ENCODE measurements at regions not wholly inside any gene's neighbourhood (a gene's known extent, or its start where the extent isn't known, plus 50 kb on each side); places are given as distances from the start of the nearest gene placed in this dataset.

- WGBS, 2 donors: 83 to 87% methylated on average over 4 of the region's 4 CpGs
Measured at GRCh38 chr7:9453521-9453920, 1020.1 kb downstream of the NXPH1 start.

GRCh38 chr7:9488555-9488954 is 1055.1 kb downstream of the NXPH1 start:
- Histone ChIP-seq H3K9ac (ENCODE audit: insufficient read depth in 1 of 2, low read length in 2 of 2) (no peak overlapping the region), H3K27me3 (ENCODE audit: control insufficient read depth in 3 of 3, insufficient read depth in 3 of 3, low read length in 2 of 3) (no peaks in the 10 kb centered on the region)
- DNase-seq: no peak

More at GRCh38 chr7:9453521-9453920, 1020.1 kb downstream of the NXPH1 start:
- Histone ChIP-seq H3K9me3 (ENCODE audit: control insufficient read depth in 4 of 4, insufficient read depth in 3 of 4, low read length in 3 of 4) (no peaks in the 10 kb centered on the region), H3K27me3 (ENCODE audit: control insufficient read depth in 3 of 3, insufficient read depth in 3 of 3, low read length in 2 of 3) (no peaks in the 10 kb centered on the region), H3K9ac (ENCODE audit: insufficient read depth in 1 of 2, low read length in 2 of 2) (no peak overlapping the region), H3K36me3 (ENCODE audit: control insufficient read depth in 4 of 4, insufficient read depth in 4 of 4, low read length in 4 of 4) (no peaks in the 10 kb centered on the region), H3K27ac (ENCODE audit: low read depth in 1 of 2, low read length in 1 of 2) (no peak overlapping the region), H3K4me3 (no peak overlapping the region), H3K4me1 (ENCODE audit: control insufficient read depth in 5 of 5, insufficient read depth in 5 of 5, low read length in 5 of 5) (no peaks in the 10 kb centered on the region)
- DNase-seq (no peak), ATAC-seq (ENCODE audit: insufficient read depth, low FRiP score) (no peak)
- TF ChIP-seq CTCF (IDR thresholded peaks at IDR 0.05; ENCODE audit: control extremely low read depth, extremely low read depth): no peak

DNA sequence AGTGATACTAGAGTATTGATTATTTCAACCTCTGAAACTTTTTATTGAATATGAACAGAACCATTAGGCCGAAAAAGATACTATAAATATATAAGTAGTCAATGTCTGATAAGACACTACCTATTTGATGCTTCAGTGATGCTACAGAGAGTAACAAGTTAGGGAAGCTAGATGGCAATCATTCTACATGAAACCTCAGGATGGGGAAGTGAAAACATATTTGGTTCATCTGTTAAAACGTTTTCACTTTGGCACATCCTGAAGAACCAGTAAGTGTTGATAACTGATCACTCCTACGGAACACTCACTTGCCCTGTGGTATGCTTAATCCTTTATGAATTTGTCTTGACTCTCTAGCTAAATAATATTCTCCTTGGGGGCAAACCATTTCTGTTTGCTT is 1064.9 kb downstream of the NXPH1 start:
- no peaks in the 10 kb centered on the region for H3K36me3 ChIP-seq (ENCODE audit: control insufficient read depth in 4 of 4, insufficient read depth in 4 of 4, low read length in 4 of 4)
- H3K4me1 ChIP-seq (ENCODE audit: control insufficient read depth in 5 of 5, insufficient read depth in 5 of 5, low read length in 5 of 5): no peaks in the 10 kb centered on the region
- H3K9ac ChIP-seq (ENCODE audit: insufficient read depth in 1 of 2, low read length in 2 of 2): no peak overlapping the region
- ATAC-seq (ENCODE audit: insufficient read depth, low FRiP score): no peak
- no peak for DNase-seq
- H3K27ac ChIP-seq (ENCODE audit: low read depth in 1 of 2, low read length in 1 of 2): no peak overlapping the region
- H3K9me3 ChIP-seq (ENCODE audit: control insufficient read depth in 4 of 4, insufficient read depth in 3 of 4, low read length in 3 of 4): peaks cover 0 to 2% (median 0%) of the 10 kb centered on the region in 4 donors
- 42 to 45% methylated on average over 3 of the region's 3 CpGs for WGBS, 2 donors
- H3K27me3 ChIP-seq (ENCODE audit: control insufficient read depth in 3 of 3, insufficient read depth in 3 of 3, low read length in 2 of 3): no peaks in the 10 kb centered on the region
- TF ChIP-seq CTCF (IDR thresholded peaks at IDR 0.05; ENCODE audit: control extremely low read depth, extremely low read depth): no peak
- H3K4me3 ChIP-seq: no peak overlapping the region

More at GRCh38 chr7:9488555-9488954, 1055.1 kb downstream of the NXPH1 start:
- no peak for ATAC-seq (ENCODE audit: insufficient read depth, low FRiP score)
- H3K27ac ChIP-seq (ENCODE audit: low read depth in 1 of 2, low read length in 1 of 2): no peak overlapping the region
- H3K4me3 ChIP-seq: no peak overlapping the region
- no peaks in the 10 kb centered on the region for H3K4me1 ChIP-seq (ENCODE audit: control insufficient read depth in 5 of 5, insufficient read depth in 5 of 5, low read length in 5 of 5)
- H3K9me3 ChIP-seq (ENCODE audit: control insufficient read depth in 4 of 4, insufficient read depth in 3 of 4, low read length in 3 of 4): no peaks in the 10 kb centered on the region
- no peaks in the 10 kb centered on the region for H3K36me3 ChIP-seq (ENCODE audit: control insufficient read depth in 4 of 4, insufficient read depth in 4 of 4, low read length in 4 of 4)
- TF ChIP-seq CTCF (IDR thresholded peaks at IDR 0.05; ENCODE audit: control extremely low read depth, extremely low read depth): no peak

DNA sequence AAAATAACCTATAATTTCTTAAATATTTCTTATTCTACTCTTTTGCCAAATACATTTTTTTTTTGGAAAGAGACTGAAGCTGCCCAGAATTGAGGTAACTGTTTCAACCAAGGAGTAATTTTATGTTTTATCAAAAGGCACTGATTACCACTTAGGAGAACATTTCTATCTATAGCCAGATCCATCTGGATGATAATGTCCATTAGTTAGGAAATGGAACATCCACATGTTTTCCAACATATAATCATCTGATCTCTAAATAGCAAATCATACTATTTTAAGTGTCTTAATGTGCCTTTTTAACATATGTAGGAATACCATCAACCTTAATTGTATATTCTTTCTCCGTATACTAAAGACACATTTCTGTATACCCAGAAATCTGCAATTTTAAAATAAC is 1068.9 kb downstream of the NXPH1 start:
- H3K4me1 ChIP-seq (ENCODE audit: control insufficient read depth in 5 of 5, insufficient read depth in 5 of 5, low read length in 5 of 5): peaks cover 0 to 6% (median 0%) of the 10 kb centered on the region in 5 donors
- WGBS, 2 donors: 85 to 92% methylated on average over 1 of the region's 1 CpG
- no peak overlapping the region for H3K9ac ChIP-seq (ENCODE audit: insufficient read depth in 1 of 2, low read length in 2 of 2)
- DNase-seq (no peak), ATAC-seq (ENCODE audit: insufficient read depth, low FRiP score) (no peak)
- H3K36me3 ChIP-seq (ENCODE audit: control insufficient read depth in 4 of 4, insufficient read depth in 4 of 4, low read length in 4 of 4): no peaks in the 10 kb centered on the region
- no peak overlapping the region for H3K27ac ChIP-seq (ENCODE audit: low read depth in 1 of 2, low read length in 1 of 2)
- no peak overlapping the region for H3K4me3 ChIP-seq
- H3K27me3 ChIP-seq (ENCODE audit: control insufficient read depth in 3 of 3, insufficient read depth in 3 of 3, low read length in 2 of 3): no peaks in the 10 kb centered on the region
- no peak for TF ChIP-seq CTCF (IDR thresholded peaks at IDR 0.05; ENCODE audit: control extremely low read depth, extremely low read depth)
- no peaks in the 10 kb centered on the region for H3K9me3 ChIP-seq (ENCODE audit: control insufficient read depth in 4 of 4, insufficient read depth in 3 of 4, low read length in 3 of 4)
